Spleen (tissue), 11 donors: ENCODE measurements at regions not wholly inside any gene's neighbourhood (a gene's known extent, or its start where the extent isn't known, plus 50 kb on each side); places are given as distances from the start of the nearest gene placed in this dataset.

ENCODE experiments used
- DNase-seq: peaks from one replicate; pipeline ENCODE4 v3.0.0-alpha.2; 2020
- H3K27ac ChIP-seq, 8 donors: fragments of 200-600 bp; sonication (generic) in 7 of 8; 1 replicate in 4 of 8; 2 replicates in 4 of 8; pipeline versions ENCODE4 v1.5.0 to v1.8.0; 2016 to 2021; ENCODE audit warnings: inconsistent platforms in 4 of 8, mild to moderate bottlenecking in 4 of 8, moderate library complexity in 1 of 8
- H3K27me3 ChIP-seq, 7 donors: fragments of 200-600 bp; sonication (generic) in 6 of 7; replicated peaks in 1 of 7; 1 replicate in 4 of 7; 2 replicates in 3 of 7; pipeline versions ENCODE4 v1.5.0 to v1.8.0; 2016 to 2021; ENCODE audit warnings: inconsistent platforms in 3 of 7, mild to moderate bottlenecking in 1 of 7
- H3K36me3 ChIP-seq, 6 donors: fragments of 200-600 bp; sonication (generic) in 5 of 6; 1 replicate in 4 of 6; 2 replicates in 2 of 6; pipeline versions ENCODE4 v1.5.0 to v1.8.0; 2016 to 2021; ENCODE audit warnings: inconsistent platforms in 2 of 6
- H3K4me1 ChIP-seq, 6 donors: fragments of 200-600 bp; sonication (generic) in 5 of 6; 1 replicate in 3 of 6; 2 replicates in 3 of 6; pipeline versions ENCODE4 v1.5.0 to v1.8.0; 2016 to 2021; ENCODE audit warnings: inconsistent platforms in 3 of 6
- H3K4me3 ChIP-seq, 8 donors: fragments of 200-600 bp; sonication (generic) in 7 of 8; 1 replicate in 4 of 8; 2 replicates in 4 of 8; pipeline versions ENCODE4 v1.5.0 to v1.8.0; 2016 to 2021; ENCODE audit warnings: inconsistent platforms in 4 of 8, mild to moderate bottlenecking in 4 of 8, moderate library complexity in 2 of 8
- H3K9me3 ChIP-seq, 8 donors: fragments of 200-600 bp; sonication (generic) in 7 of 8; 1 replicate in 4 of 8; 2 replicates in 4 of 8; pipeline versions ENCODE4 v1.5.0 to v1.8.0; 2016 to 2021; ENCODE audit warnings: inconsistent platforms in 4 of 8
- CTCF ChIP-seq, 11 experiments: fragments of 200-600 bp in 7 of 11; fragments of 450-650 bp in 4 of 11; sonication (generic) in 4 of 11; IDR thresholded peaks in 8 of 11; conservative IDR thresholded peaks in 3 of 11; 1 replicate in 7 of 11; 2 replicates in 4 of 11; pipeline versions ENCODE4 v1.4.0 to v1.8.0; 2016 to 2021; ENCODE audit warnings: antibody characterized with exemption in 11 of 11, inconsistent platforms in 4 of 11, mild to moderate bottlenecking in 1 of 11
- POLR2A ChIP-seq, 3 donors: fragments of 450-650 bp; IDR thresholded peaks; one replicate each; pipeline ENCODE4 v1.5.1; 2017; ENCODE audit warnings: antibody characterized with exemption in 3 of 3, mild to moderate bottlenecking in 1 of 3
- POLR2AphosphoS5 ChIP-seq, 3 donors: sonication (generic); formaldehyde crosslinking; IDR thresholded peaks; one replicate each; pipeline ENCODE4 v1.5.1; 2017; ENCODE audit warnings: antibody characterized with exemption in 3 of 3
- WGBS, 5 donors: extraction: QIAGEN DNeasy Blood & Tissue Kit in 3 of 5; methylation state at CpG; one replicate each; pipeline versions ENCODE4 v1.1.5 to v1.1.7; 2013 to 2018; 5-methylcytosine and 5-hydroxymethylcytosine counted together
- intact Hi-C: fragments of 100-400 bp; cut with DNase I; formaldehyde crosslinking; loops from one replicate; pipeline ENCODE4 v1.15.0; 2023; ENCODE audit warnings: low total_unique reads
- donor health status: healthy with polysubstance abuse.
- donor health status: DM: no; HTN: no; CAD: no; lungs with moderate emphysema.
- donor health status: DM: no; HTN: no; CAD: no.
- donor health status: Bipolar disorder and iron deficiency.
- donor health status: healthy.
- donor health status: DM: no; HTN: no; CAD: no.
- donor health status: DM: yes; HTN: yes; CAD: no.

- no peak overlapping the region for H3K27ac ChIP-seq
- no peak overlapping the region for H3K4me3 ChIP-seq
- WGBS, 5 donors, result 90 to 93% (median 92%) methylated on average over 24 of the region's 24 CpGs
These were observed 95.0 kb upstream of the CCDC68 start for GRCh38 chr18:55054021-55054990.

GRCh38 chr18:55048892-55049291, 89.6 kb upstream of the CCDC68 start:
- DNase-seq, result no peak
- TF ChIP-seq POLR2AphosphoS5 (IDR thresholded peaks at IDR 0.05), result no peak
- TF ChIP-seq CTCF (IDR thresholded peaks at IDR 0.05 in 8 of 11, conservative IDR thresholded peaks at IDR 0.05 in 3 of 11), result no peak
- no peak for TF ChIP-seq POLR2A (IDR thresholded peaks at IDR 0.05)
- intact Hi-C loops, result no loop called here
- Histone ChIP-seq H3K27ac (no peak overlapping the region), H3K27me3 (no peaks in the 10 kb centered on the region), H3K4me1 (no peaks in the 10 kb centered on the region), H3K36me3 (no peaks in the 10 kb centered on the region), H3K9me3 (no peaks in the 10 kb centered on the region), H3K4me3 (no peak overlapping the region)
- 61 to 72% (median 64%) methylated on average over 3 of the region's 3 CpGs for WGBS, 5 donors

More at GRCh38 chr18:55054021-55054990, 95.0 kb upstream of the CCDC68 start:
- no peak for TF ChIP-seq POLR2A (IDR thresholded peaks at IDR 0.05)
- TF ChIP-seq POLR2AphosphoS5 (IDR thresholded peaks at IDR 0.05), result no peak
- TF ChIP-seq CTCF (IDR thresholded peaks at IDR 0.05 in 8 of 11, conservative IDR thresholded peaks at IDR 0.05 in 3 of 11), result no peak
- no peaks in the 10 kb centered on the region for H3K4me1 ChIP-seq
- H3K36me3 ChIP-seq, result no peaks in the 10 kb centered on the region
- intact Hi-C loops, result no loop called here
- DNase-seq, result no peak
- no peaks in the 10 kb centered on the region for H3K9me3 ChIP-seq
- H3K27me3 ChIP-seq, result no peaks in the 10 kb centered on the region

- WGBS, 5 donors, result 92 to 100% (median 97%) methylated on average over 2 of the region's 2 CpGs
- no peak overlapping the region for H3K27ac ChIP-seq
- no peak for TF ChIP-seq POLR2A (IDR thresholded peaks at IDR 0.05)
- no peak for TF ChIP-seq CTCF (IDR thresholded peaks at IDR 0.05 in 8 of 11, conservative IDR thresholded peaks at IDR 0.05 in 3 of 11)
- no peak for TF ChIP-seq POLR2AphosphoS5 (IDR thresholded peaks at IDR 0.05)
- no peak for DNase-seq
- no peaks in the 10 kb centered on the region for H3K4me1 ChIP-seq
- no peaks in the 10 kb centered on the region for H3K27me3 ChIP-seq
- H3K4me3 ChIP-seq, result no peak overlapping the region
- intact Hi-C loops, result no loop called here
- no peaks in the 10 kb centered on the region for H3K36me3 ChIP-seq
- H3K9me3 ChIP-seq, result no peaks in the 10 kb centered on the region
These were observed 88.3 kb upstream of the CCDC68 start for GRCh38 chr18:55047546-55047945.

- Histone ChIP-seq H3K4me3 (no peak overlapping the region), H3K27me3 (no peaks in the 10 kb centered on the region), H3K9me3 (no peaks in the 10 kb centered on the region), H3K36me3 (no peaks in the 10 kb centered on the region), H3K27ac (no peak overlapping the region), H3K4me1 (no peaks in the 10 kb centered on the region)
- no peak for TF ChIP-seq POLR2AphosphoS5 (IDR thresholded peaks at IDR 0.05)
- no peak for TF ChIP-seq CTCF (IDR thresholded peaks at IDR 0.05 in 8 of 11, conservative IDR thresholded peaks at IDR 0.05 in 3 of 11)
- no peak for TF ChIP-seq POLR2A (IDR thresholded peaks at IDR 0.05)
- no peak for DNase-seq
- intact Hi-C loops, result no loop called here
- WGBS, 5 donors, result 70 to 90% (median 76%) methylated on average over 1 of the region's 1 CpG
These were observed 82.1 kb upstream of the CCDC68 start for GRCh38 chr18:55041366-55041765.
